COLO668 (cell line): ENCODE measurements at regions not wholly inside any gene's neighbourhood (a gene's known extent, or its start where the extent isn't known, plus 50 kb on each side); places are given as distances from the start of the nearest gene placed in this dataset.

Experiments used
- DNase-seq: peaks from one replicate; lab custom pipeline; 2025; ENCODE audit not compliant: unreplicated experiment; lab: John Stamatoyannopoulos, UW

- no peak for DNase-seq
These were observed 333.3 kb downstream of the HAO1 start for GRCh38 chr20:7606941-7607340.

- no peak for DNase-seq
These were observed 332.0 kb downstream of the HAO1 start for GRCh38 chr20:7608250-7608649.

DNA sequence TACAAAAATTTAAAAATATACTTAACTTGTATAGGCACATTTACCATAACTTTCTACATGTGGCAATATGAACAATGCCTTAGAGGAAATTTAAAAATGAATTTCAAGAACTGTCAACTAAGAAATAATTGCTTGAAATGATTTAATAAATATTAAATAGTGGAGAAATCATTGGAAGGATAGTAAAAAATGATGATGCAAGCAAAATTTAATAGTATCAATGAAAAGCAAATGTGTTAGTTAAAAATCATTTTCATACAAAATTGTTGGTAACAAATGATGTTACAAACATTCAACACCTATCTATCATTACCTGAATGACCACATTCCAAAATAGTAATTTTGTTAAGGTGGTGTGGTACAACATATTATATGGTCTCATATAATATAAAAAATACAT lies 331.0 kb downstream of the HAO1 start:
- no peak for DNase-seq

DNA sequence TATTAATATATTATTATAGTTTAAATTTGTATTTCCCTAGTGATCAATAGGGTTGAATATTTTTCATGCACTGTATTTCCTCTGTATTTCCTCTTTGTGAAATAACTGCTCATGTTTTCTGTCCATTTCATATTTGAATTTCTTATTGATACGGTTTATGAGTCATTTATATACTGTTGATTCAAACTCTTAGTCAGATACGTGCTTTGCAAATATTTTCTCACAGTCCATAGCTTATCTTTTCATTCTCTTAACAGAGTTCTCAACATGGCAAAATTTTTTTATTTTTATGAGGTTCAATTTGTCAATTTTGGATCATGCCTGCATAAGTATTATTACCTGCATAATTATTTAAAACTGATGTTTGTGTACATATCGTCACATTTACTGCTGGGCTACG lies 329.6 kb downstream of the HAO1 start:
- no peak for DNase-seq

GRCh38 chr20:7617797-7618196 lies 322.5 kb downstream of the HAO1 start:
- no peak for DNase-seq

DNA sequence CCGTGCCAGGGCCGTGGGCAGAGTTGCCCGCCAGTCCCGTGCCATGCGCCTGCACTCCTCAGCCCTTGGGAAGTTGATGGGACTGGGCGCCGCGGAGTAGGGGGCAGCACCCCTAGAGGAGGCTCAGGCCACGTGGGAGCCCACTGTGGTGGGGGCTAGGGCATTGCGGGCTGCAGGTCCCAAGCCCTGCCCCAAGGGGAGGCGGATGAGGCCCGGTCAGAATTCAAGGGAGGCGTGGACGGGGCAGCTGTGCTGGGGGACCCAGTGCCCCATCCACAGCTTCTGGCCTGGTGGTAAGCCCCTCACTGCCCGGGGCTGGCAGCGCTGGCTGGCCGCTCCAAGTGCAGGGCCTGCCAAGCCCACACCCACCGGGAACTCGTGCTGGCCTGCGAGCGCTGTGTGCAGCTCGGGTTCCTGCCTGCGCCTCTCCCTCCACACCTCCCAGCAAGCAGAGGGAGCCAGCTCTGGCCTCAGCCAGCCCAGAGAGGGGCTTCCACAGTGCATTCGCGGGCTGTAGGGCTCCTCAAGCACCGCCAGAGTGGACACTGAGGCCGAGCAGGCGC lies 317.8 kb downstream of the HAO1 start:
- no peak for DNase-seq

DNA sequence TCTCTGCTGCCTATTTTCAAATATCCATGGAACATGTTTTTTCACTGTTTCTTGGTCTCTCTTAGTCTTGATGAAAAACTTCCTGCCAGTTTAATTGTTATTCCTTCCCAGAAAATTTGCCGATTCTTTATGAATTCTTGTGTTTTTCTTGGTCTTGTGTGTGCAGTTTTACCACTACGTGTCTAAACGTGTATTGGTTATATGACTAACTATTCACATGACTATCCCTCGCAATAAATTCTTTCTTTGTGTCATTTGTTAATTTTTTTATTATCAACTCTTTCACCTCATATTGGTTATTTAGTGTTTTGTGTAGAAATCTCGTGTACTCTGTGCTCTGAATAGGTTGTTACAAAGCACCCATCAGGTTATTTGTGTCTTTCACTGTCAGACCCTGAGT lies 315.4 kb downstream of the HAO1 start:
- no peak for DNase-seq

DNA sequence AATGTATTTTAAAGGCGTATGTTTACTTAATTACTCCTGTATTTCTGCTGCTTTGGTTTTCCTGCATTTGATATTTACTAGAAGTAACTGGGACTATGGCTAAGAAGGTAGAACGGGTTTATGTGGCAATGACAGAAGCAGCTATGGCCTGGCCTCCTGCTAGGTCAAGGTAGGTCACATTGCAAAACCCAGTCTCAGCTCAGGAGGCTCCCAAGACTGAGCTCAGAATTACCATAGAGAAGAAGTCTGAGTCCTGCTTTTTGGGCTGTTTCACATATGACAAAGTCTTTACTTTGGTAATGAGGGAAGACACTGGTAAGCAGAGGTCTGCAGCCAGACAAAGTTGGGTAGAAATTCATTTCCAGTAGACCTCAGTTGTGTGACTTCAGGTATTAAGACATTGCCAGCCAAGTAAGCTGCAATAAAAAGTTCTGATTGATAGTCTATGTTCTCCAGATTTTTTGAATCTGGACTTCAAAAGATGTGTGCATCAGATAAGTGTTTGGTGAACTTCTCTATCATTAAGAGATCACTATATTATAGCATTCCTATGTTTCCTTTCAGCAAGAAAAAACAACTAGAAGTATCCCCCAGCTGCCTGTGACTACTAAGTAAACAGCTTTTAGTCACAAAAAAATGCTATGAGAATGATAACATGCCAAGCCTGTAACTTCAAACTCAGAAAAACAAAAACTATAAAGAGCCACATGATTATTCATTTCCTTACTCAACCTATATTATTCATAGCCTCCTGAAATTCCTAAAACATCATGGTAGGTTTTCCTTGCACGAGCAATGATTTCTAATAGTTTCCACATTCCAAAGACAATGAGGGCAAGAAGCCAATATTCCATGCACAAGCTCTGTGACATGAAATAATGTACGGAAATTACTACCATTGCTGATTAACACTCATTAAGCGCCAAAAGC lies 312.3 kb downstream of the HAO1 start:
- no peak for DNase-seq

DNA sequence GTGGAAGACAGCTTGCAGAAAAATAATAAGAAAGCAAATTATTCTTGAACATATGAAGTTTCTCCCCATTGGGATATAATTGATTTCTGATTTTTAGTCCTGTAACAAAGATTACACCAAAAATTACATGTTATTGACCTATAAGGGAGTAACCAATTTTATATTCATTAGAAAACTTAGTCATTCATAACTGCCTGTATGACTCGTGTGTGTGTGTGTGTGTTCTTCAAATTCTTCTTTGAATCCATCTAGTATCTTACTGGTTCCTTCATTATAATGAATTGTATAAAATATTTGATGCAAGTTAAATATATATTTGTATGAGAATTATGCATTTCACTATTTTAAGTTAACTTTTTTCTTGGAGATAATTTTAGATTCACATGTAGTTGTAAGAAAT lies 310.4 kb downstream of the HAO1 start:
- no peak for DNase-seq

DNA sequence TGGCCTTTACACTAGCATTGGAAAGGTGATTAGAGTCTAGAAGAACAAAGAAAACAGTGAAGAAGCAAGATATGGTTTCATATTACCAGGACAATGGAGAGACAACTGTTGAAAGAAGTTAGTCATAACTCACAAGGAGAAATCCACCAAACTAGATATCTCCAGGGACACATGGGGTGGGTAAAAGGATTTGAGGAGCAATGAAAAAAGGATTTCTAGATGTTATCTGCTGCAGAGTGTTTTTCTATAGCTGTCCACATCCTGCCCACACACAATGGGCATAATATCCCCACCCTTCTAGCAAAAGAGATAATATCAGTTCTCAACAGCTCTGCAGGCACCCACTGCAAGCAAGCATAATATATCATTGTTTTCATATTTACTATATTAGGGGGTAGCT lies 303.1 kb downstream of the HAO1 start:
- DNase-seq: no peak

GRCh38 chr20:7650086-7650879 lies 290.0 kb downstream of the HAO1 start:
- DNase-seq: no peak

DNA sequence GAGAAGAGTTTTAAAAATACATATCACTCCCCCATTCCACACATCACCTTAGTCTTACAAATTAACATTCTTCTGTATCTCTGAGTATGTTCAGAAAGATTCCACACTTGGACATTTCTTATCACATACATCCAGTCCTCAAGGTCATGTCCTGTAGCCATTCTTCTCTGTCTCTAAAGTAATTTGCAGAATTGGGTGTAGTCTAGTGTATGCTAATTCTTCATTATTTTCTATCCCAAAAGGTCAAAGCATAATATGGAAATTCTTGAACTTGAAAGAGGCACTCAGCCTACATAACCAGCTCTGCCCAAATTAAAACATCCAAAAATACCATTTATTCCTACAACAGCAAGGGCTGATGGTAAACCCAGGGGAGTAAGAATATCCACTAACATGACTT lies 286.0 kb downstream of the HAO1 start:
- DNase-seq: no peak

- DNase-seq: no peak
These were observed 283.4 kb downstream of the HAO1 start for GRCh38 chr20:7656687-7657467.

- no peak for DNase-seq
These were observed 282.7 kb downstream of the HAO1 start for GRCh38 chr20:7657569-7657968.

- DNase-seq: no peak
These were observed 280.1 kb downstream of the HAO1 start for GRCh38 chr20:7660165-7660564.

- DNase-seq: no peak
These were observed 274.9 kb downstream of the HAO1 start for GRCh38 chr20:7665376-7665775.

DNA sequence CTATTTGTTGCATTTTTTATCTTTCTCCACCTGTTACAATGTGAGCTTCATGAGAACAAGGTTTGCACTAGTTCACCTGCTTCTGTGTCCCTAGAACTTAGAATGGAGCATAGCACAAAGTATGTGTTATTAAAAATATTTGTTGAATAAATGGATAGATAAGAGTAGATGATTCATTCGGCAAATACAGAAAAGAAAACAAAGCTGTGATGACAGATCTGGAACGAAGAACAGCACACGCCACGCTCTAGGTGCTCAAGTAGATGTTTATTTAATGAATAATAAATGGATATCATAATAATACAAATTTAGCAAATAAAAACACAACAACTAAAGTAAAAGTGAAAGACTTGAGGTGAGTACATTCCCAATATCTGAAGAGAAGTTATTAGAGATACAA lies 273.1 kb downstream of the HAO1 start:
- no peak for DNase-seq

DNA sequence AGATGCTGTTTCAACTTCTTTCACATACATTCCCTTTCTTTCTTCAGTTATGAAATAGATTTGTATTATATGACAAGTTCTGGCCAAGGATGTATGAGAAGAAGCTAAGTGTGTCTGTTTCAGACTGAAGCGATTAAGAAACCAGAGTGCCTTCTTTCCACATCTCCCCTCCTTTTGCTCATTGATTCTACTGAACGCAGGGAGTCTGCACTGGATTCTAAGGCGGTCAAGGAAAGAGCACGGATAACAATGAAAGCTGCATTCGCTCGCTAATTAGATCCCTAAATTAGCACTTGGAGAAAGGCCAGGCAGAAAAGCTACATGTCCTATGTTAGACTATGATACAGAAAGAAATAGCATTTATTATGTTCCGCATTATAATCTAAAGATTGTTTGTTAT lies 267.7 kb downstream of the HAO1 start:
- DNase-seq: no peak

DNA sequence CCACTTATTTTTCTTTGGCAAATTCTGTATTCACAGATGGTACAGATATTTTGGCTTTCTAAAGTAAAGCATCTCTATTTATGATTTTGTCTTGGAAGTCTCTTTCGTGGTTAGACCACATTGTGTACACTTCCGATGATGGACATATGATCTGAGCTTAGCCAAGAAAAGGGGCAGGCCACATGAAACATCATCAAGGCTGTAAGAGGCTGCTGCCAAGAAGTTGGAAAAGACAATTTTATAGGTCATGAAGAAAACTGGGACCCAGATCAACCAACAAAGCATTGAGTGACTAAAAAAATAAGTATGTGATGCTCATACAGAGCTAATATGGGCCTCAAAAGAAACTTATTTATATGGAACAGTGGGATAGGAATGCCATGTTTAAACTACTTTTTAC lies 266.4 kb downstream of the HAO1 start:
- DNase-seq: no peak

GRCh38 chr20:7682916-7683315 lies 257.3 kb downstream of the HAO1 start:
- DNase-seq: no peak

DNA sequence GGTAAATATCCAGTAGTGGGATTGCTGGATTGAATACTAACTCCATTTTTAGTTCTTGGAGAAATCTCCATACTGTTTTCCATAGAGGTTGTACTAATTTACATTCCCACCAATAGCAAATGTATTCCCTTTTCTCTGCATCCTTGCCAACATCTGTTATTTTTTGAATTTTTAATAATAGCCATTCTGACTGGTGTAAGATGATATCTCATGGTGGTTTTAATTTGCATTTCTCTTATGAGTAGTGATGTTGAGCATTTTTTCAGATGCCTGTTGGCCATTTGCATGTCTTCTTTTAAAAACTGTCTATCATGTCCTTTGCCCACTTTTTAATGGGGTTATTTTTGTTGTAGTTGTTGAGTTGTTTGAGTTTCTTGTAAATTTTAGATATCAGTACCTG lies 253.2 kb downstream of the HAO1 start:
- no peak for DNase-seq
